TTC549 (cell line): ENCODE measurements at regions not wholly inside any gene's neighbourhood (a gene's known extent, or its start where the extent isn't known, plus 50 kb on each side); places are given as distances from the start of the nearest gene placed in this dataset.
"Not testable (repeated sequence)": the region's sequence is repeated elsewhere in the genome, so short reads cannot be mapped to it uniquely, and the experiment has no call there.

ENCODE experiments used
- FAIRE-seq: peaks from 2 replicates; lab custom pipeline; 2012; peaks lifted over from hg19 to GRCh38; lab: Jason Lieb, UNC

- FAIRE-seq, result no peak
Measured at GRCh38 chr7:114180556-114181266, 233.9 kb upstream of the FOXP2 start.

GRCh38 chr7:114175125-114175524 is 239.5 kb upstream of the FOXP2 start:
- no peak for FAIRE-seq

- no peak for FAIRE-seq
Measured at GRCh38 chr7:114173170-114173890, 241.3 kb upstream of the FOXP2 start.

GRCh38 chr7:114169389-114169788 is 245.2 kb upstream of the FOXP2 start:
- not testable (repeated sequence) for FAIRE-seq

GRCh38 chr7:114160925-114161324 is 242.1 kb upstream of the PPP1R3A start:
- no peak for FAIRE-seq

- FAIRE-seq, result no peak
Measured at GRCh38 chr7:114158854-114159253, 240.0 kb upstream of the PPP1R3A start.

- no peak for FAIRE-seq
Measured at GRCh38 chr7:114158275-114158674, 239.5 kb upstream of the PPP1R3A start.

- no peak for FAIRE-seq
Measured at GRCh38 chr7:114156178-114156577, 237.4 kb upstream of the PPP1R3A start.

- FAIRE-seq, result no peak
Measured at GRCh38 chr7:114155116-114156110, 236.6 kb upstream of the PPP1R3A start.

- FAIRE-seq, result no peak
Measured at GRCh38 chr7:114153700-114154099, 234.9 kb upstream of the PPP1R3A start.

- no peak for FAIRE-seq
Measured at GRCh38 chr7:114152314-114152938, 233.6 kb upstream of the PPP1R3A start.

- FAIRE-seq, result no peak
Measured at GRCh38 chr7:114151777-114152176, 233.0 kb upstream of the PPP1R3A start.

- FAIRE-seq, result no peak
Measured at GRCh38 chr7:114150689-114151088, 231.9 kb upstream of the PPP1R3A start.

GRCh38 chr7:114148779-114149178 is 230.0 kb upstream of the PPP1R3A start:
- no peak for FAIRE-seq

- FAIRE-seq, result no peak
Measured at GRCh38 chr7:114141415-114141814, 222.6 kb upstream of the PPP1R3A start.

- no peak for FAIRE-seq
Measured at GRCh38 chr7:114140561-114140960, 221.8 kb upstream of the PPP1R3A start.

- not testable (repeated sequence) for FAIRE-seq
Measured at GRCh38 chr7:114139690-114140089, 220.9 kb upstream of the PPP1R3A start.

- no peak for FAIRE-seq
Measured at GRCh38 chr7:114138587-114138986, 219.8 kb upstream of the PPP1R3A start.

- no peak for FAIRE-seq
Measured at GRCh38 chr7:114133717-114134116, 214.9 kb upstream of the PPP1R3A start.

- FAIRE-seq, result no peak
Measured at GRCh38 chr7:114130866-114131265, 212.1 kb upstream of the PPP1R3A start.

- FAIRE-seq, result no peak
Measured at GRCh38 chr7:114128880-114129279, 210.1 kb upstream of the PPP1R3A start.

- FAIRE-seq, result no peak
Measured at GRCh38 chr7:114126095-114126494, 207.3 kb upstream of the PPP1R3A start.
